DMS153 treated with DMSO at 0.1 percent for 48 hours (cell line): ENCODE measurements at regions not wholly inside any gene's neighbourhood (a gene's known extent, or its start where the extent isn't known, plus 50 kb on each side); places are given as distances from the start of the nearest gene placed in this dataset.

Experiments used
- DNase-seq: peaks from one replicate; lab custom pipeline; 2025; ENCODE audit not compliant: unreplicated experiment; lab: John Stamatoyannopoulos, UW

- DNase-seq, result no peak
These were observed 1558.5 kb downstream of the UQCRFS1 start for GRCh38 chr19:27654266-27654990.

- no peak for DNase-seq
These were observed 1560.2 kb downstream of the UQCRFS1 start for GRCh38 chr19:27652796-27653195.

GRCh38 chr19:27652281-27652680 is 1560.7 kb downstream of the UQCRFS1 start:
- no peak for DNase-seq

- DNase-seq, result no peak
These were observed 1565.5 kb downstream of the UQCRFS1 start for GRCh38 chr19:27647423-27647822.

GRCh38 chr19:27635401-27635800 is 1577.5 kb downstream of the UQCRFS1 start:
- no peak for DNase-seq

GRCh38 chr19:27618006-27618405 is 1594.9 kb downstream of the UQCRFS1 start:
- no peak for DNase-seq

GRCh38 chr19:27580906-27581305 is 1632.0 kb downstream of the UQCRFS1 start:
- DNase-seq, result no peak
